Activated naive CD8-positive, alpha-beta T cell treated with anti-CD3 and anti-CD28 coated beads, Interleukin-2, amount 50 U/mL, for 24 hours (primary cell): ENCODE measurements at regions not wholly inside any gene's neighbourhood (a gene's known extent, or its start where the extent isn't known, plus 50 kb on each side); places are given as distances from the start of the nearest gene placed in this dataset.

Experiments
- ATAC-seq: fragments of 150-1000 bp; cut with Tn5 transposase; one replicate; pipeline ENCODE4 v1.10.0; 2021
- DNase-seq: peaks from one replicate; pipeline ENCODE4 v3.0.0; 2021
- H3K27ac Mint-ChIP-seq: one replicate; pipeline ENCODE4 v1.8.0; 2021; ENCODE audit warnings: mild to moderate bottlenecking, mixed read lengths
- H3K27me3 Mint-ChIP-seq: one replicate; pipeline ENCODE4 v1.8.0; 2021; ENCODE audit warnings: mixed read lengths
- H3K36me3 Mint-ChIP-seq: one replicate; pipeline ENCODE4 v1.8.0; 2021; ENCODE audit warnings: low read depth, mixed read lengths
- H3K4me1 Mint-ChIP-seq: one replicate; pipeline ENCODE4 v1.8.0; 2021; ENCODE audit warnings: mixed read lengths
- H3K4me3 Mint-ChIP-seq: one replicate; pipeline ENCODE4 v1.8.0; 2021; ENCODE audit warnings: mild to moderate bottlenecking, moderate library complexity, mixed read lengths
- H3K9me3 Mint-ChIP-seq: one replicate; pipeline ENCODE4 v1.8.0; 2021; ENCODE audit warnings: mixed read lengths

GRCh38 chr1:56410405-56410804 lies 169.0 kb downstream of the PLPP3 start:
- Mint-ChIP-seq H3K4me3 (no peak overlapping the region), H3K4me1 (no peaks in the 10 kb centered on the region), H3K27ac (no peak overlapping the region), H3K27me3 (no peaks in the 10 kb centered on the region), H3K9me3 (no peaks in the 10 kb centered on the region), H3K36me3 (no peaks in the 10 kb centered on the region)
- ATAC-seq (no peak), DNase-seq (no peak)

- no peak overlapping the region for H3K27ac Mint-ChIP-seq
- H3K4me3 Mint-ChIP-seq = no peak overlapping the region
- H3K27me3 Mint-ChIP-seq = no peaks in the 10 kb centered on the region
- H3K4me1 Mint-ChIP-seq = peaks cover 2% of the 10 kb centered on the region
- H3K9me3 Mint-ChIP-seq = no peaks in the 10 kb centered on the region
- no peaks in the 10 kb centered on the region for H3K36me3 Mint-ChIP-seq
- no peak for ATAC-seq
- DNase-seq = no peak
Measured at GRCh38 chr1:56409112-56409691, 170.2 kb downstream of the PLPP3 start.

GRCh38 chr1:56406821-56407220 lies 172.5 kb downstream of the PLPP3 start:
- Mint-ChIP-seq H3K4me3 (no peak overlapping the region), H3K4me1 (peaks cover 2% of the 10 kb centered on the region)
- DNase-seq = no peak

GRCh38 chr1:56404561-56405030 lies 174.8 kb downstream of the PLPP3 start:
- Mint-ChIP-seq H3K27ac (no peak overlapping the region), H3K36me3 (no peaks in the 10 kb centered on the region), H3K27me3 (no peaks in the 10 kb centered on the region), H3K9me3 (peaks cover 4% of the 10 kb centered on the region), H3K4me1 (peaks cover 2% of the 10 kb centered on the region), H3K4me3 (no peak overlapping the region)
- ATAC-seq = no peak
- DNase-seq = no peak

More at GRCh38 chr1:56406821-56407220, 172.5 kb downstream of the PLPP3 start:
- H3K9me3 Mint-ChIP-seq = peaks cover 4% of the 10 kb centered on the region
- ATAC-seq = no peak
- no peak overlapping the region for H3K27ac Mint-ChIP-seq
- H3K36me3 Mint-ChIP-seq = no peaks in the 10 kb centered on the region
- no peaks in the 10 kb centered on the region for H3K27me3 Mint-ChIP-seq

- Mint-ChIP-seq H3K4me1 (peaks cover 2% of the 10 kb centered on the region), H3K4me3 (no peak overlapping the region), H3K27me3 (no peaks in the 10 kb centered on the region), H3K36me3 (no peaks in the 10 kb centered on the region), H3K27ac (no peak overlapping the region), H3K9me3 (peaks cover 4% of the 10 kb centered on the region)
- no peak for ATAC-seq
- DNase-seq = no peak
Measured at GRCh38 chr1:56404066-56404465, 175.3 kb downstream of the PLPP3 start.

GRCh38 chr1:56403321-56403720 lies 176.0 kb downstream of the PLPP3 start:
- peaks cover 2% of the 10 kb centered on the region for H3K4me1 Mint-ChIP-seq
- ATAC-seq = no peak
- peaks cover 4% of the 10 kb centered on the region for H3K9me3 Mint-ChIP-seq

GRCh38 chr1:56401191-56401590 lies 178.2 kb downstream of the PLPP3 start:
- Mint-ChIP-seq H3K4me3 (no peak overlapping the region), H3K9me3 (peaks cover 4% of the 10 kb centered on the region), H3K36me3 (no peaks in the 10 kb centered on the region), H3K27ac (no peak overlapping the region), H3K4me1 (peaks cover 2% of the 10 kb centered on the region), H3K27me3 (no peaks in the 10 kb centered on the region)
- no peak for DNase-seq
- ATAC-seq = no peak

More at GRCh38 chr1:56403321-56403720, 176.0 kb downstream of the PLPP3 start:
- DNase-seq = no peak
- Mint-ChIP-seq H3K36me3 (no peaks in the 10 kb centered on the region), H3K27me3 (no peaks in the 10 kb centered on the region), H3K27ac (no peak overlapping the region), H3K4me3 (no peak overlapping the region)

- DNase-seq (no peak), ATAC-seq (no peak)
- H3K9me3 Mint-ChIP-seq = peaks cover 4% of the 10 kb centered on the region
- peaks cover 1% of the 10 kb centered on the region for H3K27me3 Mint-ChIP-seq
- no peak overlapping the region for H3K27ac Mint-ChIP-seq
- H3K36me3 Mint-ChIP-seq = no peaks in the 10 kb centered on the region
- H3K4me1 Mint-ChIP-seq = peaks cover 2% of the 10 kb centered on the region
- no peak overlapping the region for H3K4me3 Mint-ChIP-seq
Measured at GRCh38 chr1:56400526-56400925, 178.8 kb downstream of the PLPP3 start.

- no peak for ATAC-seq
- no peak overlapping the region for H3K27ac Mint-ChIP-seq
- no peak for DNase-seq
- H3K4me3 Mint-ChIP-seq = no peak overlapping the region
- H3K27me3 Mint-ChIP-seq = peaks cover 1% of the 10 kb centered on the region
- no peaks in the 10 kb centered on the region for H3K36me3 Mint-ChIP-seq
- H3K9me3 Mint-ChIP-seq = peaks cover 4% of the 10 kb centered on the region
- H3K4me1 Mint-ChIP-seq = peaks cover 2% of the 10 kb centered on the region
Measured at GRCh38 chr1:56399795-56400194, 179.6 kb downstream of the PLPP3 start.

GRCh38 chr1:56399326-56399725 lies 180.0 kb downstream of the PLPP3 start:
- H3K4me3 Mint-ChIP-seq = no peak overlapping the region
- H3K4me1 Mint-ChIP-seq = no peaks in the 10 kb centered on the region
- H3K27ac Mint-ChIP-seq = no peak overlapping the region
- peaks cover 1% of the 10 kb centered on the region for H3K27me3 Mint-ChIP-seq
- ATAC-seq (no peak), DNase-seq (no peak)
- no peaks in the 10 kb centered on the region for H3K36me3 Mint-ChIP-seq
- H3K9me3 Mint-ChIP-seq = peaks cover 4% of the 10 kb centered on the region

GRCh38 chr1:56397811-56398231 lies 181.5 kb downstream of the PLPP3 start:
- Mint-ChIP-seq H3K36me3 (no peaks in the 10 kb centered on the region), H3K4me3 (no peak overlapping the region), H3K27me3 (peaks cover 1% of the 10 kb centered on the region), H3K27ac (no peak overlapping the region), H3K9me3 (peaks cover 4% of the 10 kb centered on the region), H3K4me1 (no peaks in the 10 kb centered on the region)
- no peak for ATAC-seq
- no peak for DNase-seq

GRCh38 chr1:56397409-56397808 lies 182.0 kb downstream of the PLPP3 start:
- H3K27ac Mint-ChIP-seq = no peak overlapping the region
- DNase-seq (no peak), ATAC-seq (no peak)
- no peak overlapping the region for H3K4me3 Mint-ChIP-seq
- no peaks in the 10 kb centered on the region for H3K36me3 Mint-ChIP-seq
- H3K27me3 Mint-ChIP-seq = peaks cover 1% of the 10 kb centered on the region
- H3K9me3 Mint-ChIP-seq = peaks cover 4% of the 10 kb centered on the region
- no peaks in the 10 kb centered on the region for H3K4me1 Mint-ChIP-seq

- Mint-ChIP-seq H3K4me1 (no peaks in the 10 kb centered on the region), H3K27ac (no peak overlapping the region), H3K9me3 (no peaks in the 10 kb centered on the region), H3K4me3 (no peak overlapping the region), H3K27me3 (peaks cover 1% of the 10 kb centered on the region), H3K36me3 (no peaks in the 10 kb centered on the region)
- no peak for ATAC-seq
- DNase-seq = no peak
Measured at GRCh38 chr1:56396581-56396980, 182.8 kb downstream of the PLPP3 start.

GRCh38 chr1:56395776-56396175 lies 183.6 kb downstream of the PLPP3 start:
- H3K36me3 Mint-ChIP-seq = no peaks in the 10 kb centered on the region

GRCh38 chr1:56394298-56394697 lies 185.1 kb downstream of the PLPP3 start:
- Mint-ChIP-seq H3K9me3 (no peaks in the 10 kb centered on the region), H3K27me3 (peaks cover 1% of the 10 kb centered on the region), H3K27ac (no peak overlapping the region), H3K4me1 (no peaks in the 10 kb centered on the region), H3K36me3 (no peaks in the 10 kb centered on the region), H3K4me3 (no peak overlapping the region)
- no peak for ATAC-seq
- DNase-seq = no peak

More at GRCh38 chr1:56395776-56396175, 183.6 kb downstream of the PLPP3 start:
- Mint-ChIP-seq H3K27me3 (peaks cover 1% of the 10 kb centered on the region), H3K27ac (no peak overlapping the region), H3K9me3 (no peaks in the 10 kb centered on the region), H3K4me3 (no peak overlapping the region), H3K4me1 (no peaks in the 10 kb centered on the region)
- no peak for DNase-seq
- no peak for ATAC-seq
